CD4-positive, alpha-beta T cell (primary cell): ENCODE measurements at regions not wholly inside any gene's neighbourhood (a gene's known extent, or its start where the extent isn't known, plus 50 kb on each side); places are given as distances from the start of the nearest gene placed in this dataset.

Experiments
- ATAC-seq: fragments of 200-7000 bp; cut with Tn5 transposase; one replicate; pipeline ENCODE4 v1.10.0; 2022; ENCODE audit warnings: mild to moderate bottlenecking; ENCODE audit not compliant: poor library complexity
- CTCF ChIA-PET: fragments of 350-600 bp; sonication (Branson Sonifier 250); formaldehyde crosslinking; loops from one replicate; lab custom pipeline; 2021; ENCODE audit warnings: antibody characterized with exemption, inconsistent platforms; lab: Charles Lee
- POLR2A ChIA-PET: fragments of 350-600 bp; sonication (Branson Sonifier 250); formaldehyde crosslinking; loops from one replicate; lab custom pipeline; 2021; ENCODE audit warnings: antibody characterized with exemption, inconsistent platforms; lab: Charles Lee
- DNase-seq, 14 experiments: peaks; one replicate each; pipeline ENCODE4 v3.0.0-alpha.2; 2013 to 2020; ENCODE audit warnings: mixed read lengths in 2 of 14
- H3K27ac ChIP-seq, 2 donors: one replicate each; pipeline versions ENCODE4 v1.5.1 to v1.7.0; 2013; ENCODE audit warnings: low read length in 2 of 2, low read depth in 1 of 2, mild to moderate bottlenecking in 1 of 2
- H3K27me3 ChIP-seq, 2 experiments: 1 replicate in 1 of 2; 2 replicates in 1 of 2; pipeline versions ENCODE4 v1.6.1 to v1.7.0; 2013; ENCODE audit warnings: low read length in 2 of 2, control low read depth in 1 of 2, mild to moderate bottlenecking in 1 of 2, moderate library complexity in 1 of 2; ENCODE audit not compliant: insufficient read depth in 2 of 2, control insufficient read depth in 1 of 2
- H3K36me3 ChIP-seq: one replicate; pipeline ENCODE4 v1.6.1; 2013; ENCODE audit warnings: low read length, control low read depth; ENCODE audit not compliant: insufficient read depth
- H3K4me1 ChIP-seq: one replicate; pipeline ENCODE4 v1.6.1; 2013; ENCODE audit warnings: low read length, control low read depth; ENCODE audit not compliant: insufficient read depth
- H3K4me3 ChIP-seq: one replicate; pipeline ENCODE4 v1.5.1; 2013; ENCODE audit warnings: mild to moderate bottlenecking, low read length, moderate library complexity
- H3K9me3 ChIP-seq, 2 experiments: 1 replicate in 1 of 2; 2 replicates in 1 of 2; pipeline versions ENCODE4 v1.6.1 to v1.7.0; 2013; ENCODE audit warnings: low read length in 2 of 2, mild to moderate bottlenecking in 2 of 2, control low read depth in 1 of 2, moderate library complexity in 1 of 2; ENCODE audit not compliant: control insufficient read depth in 1 of 2, insufficient read depth in 1 of 2
- H3K27ac Mint-ChIP-seq: one replicate; pipeline ENCODE4 v1.8.0; 2020; ENCODE audit warnings: mixed read lengths
- H3K27me3 Mint-ChIP-seq: one replicate; pipeline ENCODE4 v1.8.0; 2021; ENCODE audit warnings: mixed read lengths
- H3K36me3 Mint-ChIP-seq: one replicate; pipeline ENCODE4 v1.8.0; 2021; ENCODE audit warnings: low read depth, mixed read lengths
- H3K4me1 Mint-ChIP-seq: one replicate; pipeline ENCODE4 v1.8.0; 2021; ENCODE audit warnings: low read depth, mixed read lengths
- H3K4me3 Mint-ChIP-seq: one replicate; pipeline ENCODE4 v1.8.0; 2020; ENCODE audit warnings: mild to moderate bottlenecking, mixed read lengths
- H3K9me3 Mint-ChIP-seq: one replicate; pipeline ENCODE4 v1.8.0; 2020; ENCODE audit warnings: mixed read lengths
- CTCF ChIP-seq: fragments of 200-600 bp; IDR thresholded peaks from one replicate; pipeline ENCODE4 v1.8.0; 2022; ENCODE audit warnings: antibody characterized with exemption, mild to moderate bottlenecking
- intact Hi-C, 2 experiments: fragments of 100-400 bp; cut with DNase I in 1 of 2; cut with micrococcal nuclease in 1 of 2; formaldehyde crosslinking; loops; one replicate each; pipeline versions ENCODE4 v1.15.1 to v1.9.0; 2023 to 2025; cut with DNase I, micrococcal nuclease

- no peaks in the 10 kb centered on the region for H3K36me3 ChIP-seq
- H3K27me3 Mint-ChIP-seq = no peaks in the 10 kb centered on the region
- H3K4me3 Mint-ChIP-seq = no peak overlapping the region
- no peaks in the 10 kb centered on the region for H3K36me3 Mint-ChIP-seq
- H3K9me3 ChIP-seq = peaks cover 0 to 4% of the 10 kb centered on the region in 2 experiments
- DNase-seq (no peak), ATAC-seq (no peak)
- no peak overlapping the region for H3K4me3 ChIP-seq
- H3K27me3 ChIP-seq = no peaks in the 10 kb centered on the region
- no peak for TF ChIP-seq CTCF
- CTCF ChIA-PET = no interaction called here
- intact Hi-C loops = no loop called here
- POLR2A ChIA-PET = no interaction called here
- peaks cover 9% of the 10 kb centered on the region for H3K9me3 Mint-ChIP-seq
- H3K27ac ChIP-seq = no peak overlapping the region
- no peak overlapping the region for H3K27ac Mint-ChIP-seq
- H3K4me1 Mint-ChIP-seq = no peaks in the 10 kb centered on the region
- no peaks in the 10 kb centered on the region for H3K4me1 ChIP-seq
These were observed 542.2 kb upstream of the EPHA5 start for GRCh38 chr4:66212489-66212888.

GRCh38 chr4:66204534-66205247 lies 534.4 kb upstream of the EPHA5 start:
- POLR2A ChIA-PET = no interaction called here

GRCh38 chr4:66202870-66203269 lies 532.6 kb upstream of the EPHA5 start:
- no peaks in the 10 kb centered on the region for H3K36me3 Mint-ChIP-seq
- peaks cover 8% of the 10 kb centered on the region for H3K9me3 Mint-ChIP-seq
- no peak for TF ChIP-seq CTCF
- ChIA-PET POLR2A (no interaction called here), CTCF (no interaction called here)
- ATAC-seq (no peak), DNase-seq (no peak)
- H3K4me3 ChIP-seq = no peak overlapping the region
- no peaks in the 10 kb centered on the region for H3K4me1 Mint-ChIP-seq
- no peak overlapping the region for H3K27ac Mint-ChIP-seq
- no peaks in the 10 kb centered on the region for H3K4me1 ChIP-seq
- H3K27ac ChIP-seq = no peak overlapping the region
- H3K9me3 ChIP-seq = peaks cover 0 to 9% of the 10 kb centered on the region in 2 experiments
- no peaks in the 10 kb centered on the region for H3K36me3 ChIP-seq
- intact Hi-C loops = no loop called here
- no peaks in the 10 kb centered on the region for H3K27me3 Mint-ChIP-seq
- H3K27me3 ChIP-seq = no peaks in the 10 kb centered on the region
- no peak overlapping the region for H3K4me3 Mint-ChIP-seq

More at GRCh38 chr4:66204534-66205247, 534.4 kb upstream of the EPHA5 start:
- H3K9me3 ChIP-seq = peaks cover 0 to 9% of the 10 kb centered on the region in 2 experiments
- H3K27me3 Mint-ChIP-seq = no peaks in the 10 kb centered on the region
- H3K9me3 Mint-ChIP-seq = peaks cover 13% of the 10 kb centered on the region
- TF ChIP-seq CTCF = no peak
- DNase-seq = no peak
- no peak overlapping the region for H3K4me3 ChIP-seq
- H3K4me1 Mint-ChIP-seq = no peaks in the 10 kb centered on the region
- ATAC-seq = no peak
- H3K36me3 ChIP-seq = no peaks in the 10 kb centered on the region
- intact Hi-C loops = no loop called here
- H3K27me3 ChIP-seq = no peaks in the 10 kb centered on the region
- no peak overlapping the region for H3K4me3 Mint-ChIP-seq
- H3K4me1 ChIP-seq = no peaks in the 10 kb centered on the region
- no peak overlapping the region for H3K27ac Mint-ChIP-seq
- no peak overlapping the region for H3K27ac ChIP-seq
- CTCF ChIA-PET = no interaction called here
- H3K36me3 Mint-ChIP-seq = no peaks in the 10 kb centered on the region
